ENCODE measurements at regions not wholly inside any gene's neighbourhood (a gene's known extent, or its start where the extent isn't known, plus 50 kb on each side); places are given as distances from the start of the nearest gene placed in this dataset.
A peak's percentile ranks its signal among the peaks of the same experiment; 100 is the strongest.

DNA sequence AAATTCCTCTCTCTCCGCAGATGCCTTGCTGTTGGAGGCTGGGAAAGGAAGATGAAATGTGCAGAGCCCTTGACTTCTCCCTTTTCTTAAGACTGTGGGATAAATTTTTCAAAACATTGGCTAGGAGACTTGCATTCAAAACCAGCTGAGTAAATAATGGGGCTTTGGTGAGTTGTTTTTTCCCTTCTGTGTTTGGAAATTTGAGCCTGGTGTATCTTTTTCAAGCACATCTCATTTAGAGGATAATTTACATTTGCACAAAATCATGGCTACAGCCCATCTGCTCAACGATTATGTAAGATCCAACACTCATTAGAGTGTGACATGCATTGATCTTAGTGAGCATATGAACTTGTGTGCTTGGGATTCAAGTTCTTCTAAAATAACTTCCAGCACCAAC, 112.1 kb upstream of the ATP8B1 start:
- in situ Hi-C loops (cut with MboI; ENCODE audit: low pct_unique_long_range_greater_than_20kb, low sequenced_read_pairs, unreplicated experiment): no loop called here
- DNase-seq (ENCODE audit: low spot score): no peak

DNA sequence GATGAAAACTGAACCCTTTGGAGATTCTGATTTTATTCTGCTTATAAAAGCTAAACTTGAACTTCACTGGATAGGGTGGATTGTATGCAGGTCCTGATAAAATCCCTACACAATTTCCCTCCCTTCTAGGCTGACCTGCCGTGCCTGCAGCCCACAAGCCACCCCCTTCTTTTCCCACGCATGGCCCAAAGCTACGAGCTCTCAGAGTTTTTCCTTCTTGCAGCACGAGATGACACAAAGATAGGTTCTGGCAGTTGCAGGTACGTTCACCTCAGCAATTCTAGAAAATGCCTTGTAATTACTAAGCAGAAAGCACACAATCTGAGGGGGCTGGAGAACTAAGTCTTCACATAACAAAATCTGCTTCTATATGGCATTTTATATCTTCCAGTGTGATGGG, 110.6 kb upstream of the ATP8B1 start:
- DNase-seq (ENCODE audit: low spot score): no peak
- in situ Hi-C loops (cut with MboI; ENCODE audit: low pct_unique_long_range_greater_than_20kb, low sequenced_read_pairs, unreplicated experiment): no loop called here

More for the DNA sequence above, 112.1 kb upstream of the ATP8B1 start:
- TF ChIP-seq, protein P1, sequence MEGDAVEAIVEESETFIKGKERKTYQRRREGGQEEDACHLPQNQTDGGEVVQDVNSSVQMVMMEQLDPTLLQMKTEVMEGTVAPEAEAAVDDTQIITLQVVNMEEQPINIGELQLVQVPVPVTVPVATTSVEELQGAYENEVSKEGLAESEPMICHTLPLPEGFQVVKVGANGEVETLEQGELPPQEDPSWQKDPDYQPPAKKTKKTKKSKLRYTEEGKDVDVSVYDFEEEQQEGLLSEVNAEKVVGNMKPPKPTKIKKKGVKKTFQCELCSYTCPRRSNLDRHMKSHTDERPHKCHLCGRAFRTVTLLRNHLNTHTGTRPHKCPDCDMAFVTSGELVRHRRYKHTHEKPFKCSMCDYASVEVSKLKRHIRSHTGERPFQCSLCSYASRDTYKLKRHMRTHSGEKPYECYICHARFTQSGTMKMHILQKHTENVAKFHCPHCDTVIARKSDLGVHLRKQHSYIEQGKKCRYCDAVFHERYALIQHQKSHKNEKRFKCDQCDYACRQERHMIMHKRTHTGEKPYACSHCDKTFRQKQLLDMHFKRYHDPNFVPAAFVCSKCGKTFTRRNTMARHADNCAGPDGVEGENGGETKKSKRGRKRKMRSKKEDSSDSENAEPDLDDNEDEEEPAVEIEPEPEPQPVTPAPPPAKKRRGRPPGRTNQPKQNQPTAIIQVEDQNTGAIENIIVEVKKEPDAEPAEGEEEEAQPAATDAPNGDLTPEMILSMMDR (IDR thresholded peaks at IDR 0.05; ENCODE audit: extremely low read depth, insufficient read depth, missing control alignments): no peak

DNA sequence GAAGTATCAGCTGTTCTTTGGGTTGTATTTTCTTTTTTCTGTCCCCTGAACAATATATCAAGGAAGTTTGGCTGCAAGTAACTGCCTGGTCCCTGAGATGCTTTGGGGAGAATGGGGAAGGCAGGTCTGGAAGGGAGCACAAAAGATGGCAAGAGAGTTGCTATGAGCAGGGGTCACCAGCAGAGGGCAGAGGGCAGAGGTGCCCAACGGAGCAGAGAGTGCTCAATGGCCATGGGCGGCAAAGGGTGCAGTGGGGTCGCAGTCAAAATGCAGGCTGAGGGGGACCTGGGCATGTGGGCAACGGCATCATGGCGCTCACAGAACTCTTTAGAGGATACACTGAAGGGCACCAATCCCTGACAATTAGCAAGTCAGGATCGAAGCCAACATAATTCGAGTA, 107.7 kb upstream of the ATP8B1 start:
- TF ChIP-seq, protein P1 (IDR thresholded peaks at IDR 0.05; ENCODE audit: extremely low read depth, insufficient read depth, missing control alignments): peak; percentile 58
- in situ Hi-C loops (cut with MboI; ENCODE audit: low pct_unique_long_range_greater_than_20kb, low sequenced_read_pairs, unreplicated experiment): no loop called here
- peak; percentile 25 for DNase-seq (ENCODE audit: low spot score)

More for the DNA sequence above, 110.6 kb upstream of the ATP8B1 start:
- TF ChIP-seq, protein P1 (IDR thresholded peaks at IDR 0.05; ENCODE audit: extremely low read depth, insufficient read depth, missing control alignments): no peak

DNA sequence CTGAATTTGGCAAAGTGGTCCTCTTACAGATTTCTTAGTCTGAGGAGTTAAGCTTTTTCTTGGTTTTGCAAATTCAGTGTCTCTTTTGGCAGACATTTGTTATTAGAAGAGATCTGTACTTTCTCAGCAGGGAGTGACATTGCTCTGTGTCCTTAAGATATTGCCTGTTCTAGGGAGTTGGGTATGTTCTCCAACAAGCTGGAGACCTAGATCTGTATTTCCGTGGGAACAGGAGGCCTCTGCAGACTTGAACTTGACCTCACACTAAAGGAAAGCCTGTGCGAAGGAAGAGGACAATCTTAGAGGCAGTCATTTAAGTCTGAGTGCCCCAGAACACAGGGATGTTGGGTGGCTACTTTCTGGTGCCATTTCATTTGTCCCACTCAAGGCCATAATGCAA, 107.0 kb upstream of the ATP8B1 start:
- TF ChIP-seq, protein P1 (IDR thresholded peaks at IDR 0.05; ENCODE audit: extremely low read depth, insufficient read depth, missing control alignments): no peak
- in situ Hi-C loops (cut with MboI; ENCODE audit: low pct_unique_long_range_greater_than_20kb, low sequenced_read_pairs, unreplicated experiment): no loop called here

DNA sequence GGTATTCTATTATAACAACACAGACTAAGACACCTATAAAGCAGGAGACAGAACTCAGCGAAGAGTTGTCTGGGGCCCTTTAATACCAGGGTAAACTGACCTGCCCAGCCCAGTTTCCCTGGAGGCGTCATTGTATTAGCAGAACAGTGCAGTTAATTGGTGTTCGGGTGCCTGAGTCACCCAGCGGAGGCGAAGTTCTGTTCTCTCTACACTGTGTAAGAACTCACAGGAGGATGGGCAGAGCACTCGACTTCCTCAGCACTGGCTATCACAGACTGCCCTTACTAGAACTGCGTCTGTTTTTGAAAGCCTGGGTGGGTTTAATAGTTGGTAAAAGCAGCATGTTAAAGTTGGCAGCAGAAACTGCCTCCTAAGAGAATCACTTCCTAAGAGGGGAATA, 106.5 kb upstream of the ATP8B1 start:
- TF ChIP-seq, protein P1 (IDR thresholded peaks at IDR 0.05; ENCODE audit: extremely low read depth, insufficient read depth, missing control alignments): no peak
- no peak for DNase-seq (ENCODE audit: low spot score)
- in situ Hi-C loops (cut with MboI; ENCODE audit: low pct_unique_long_range_greater_than_20kb, low sequenced_read_pairs, unreplicated experiment): no loop called here

More for the DNA sequence above, 107.0 kb upstream of the ATP8B1 start:
- DNase-seq (ENCODE audit: low spot score): no peak

DNA sequence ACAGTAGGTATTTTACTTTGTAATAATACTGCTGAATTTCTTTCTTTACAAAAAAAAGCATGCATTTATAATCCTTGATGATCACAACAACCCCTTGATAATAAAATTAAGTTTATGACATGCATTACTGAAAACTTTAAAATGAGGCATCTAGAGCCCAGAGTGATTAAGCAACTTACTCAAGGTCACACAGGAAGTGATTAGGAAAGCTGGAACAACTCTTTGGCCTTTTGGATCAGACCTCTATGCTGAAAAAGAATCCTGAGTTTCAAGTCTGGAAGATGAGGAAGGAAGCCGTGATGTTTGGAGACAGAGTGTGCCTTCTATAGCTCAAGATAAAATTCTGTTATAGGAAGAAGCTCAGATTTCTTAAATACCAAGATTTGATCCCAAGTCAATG, 105.0 kb upstream of the ATP8B1 start:
- no peak for DNase-seq (ENCODE audit: low spot score)
- TF ChIP-seq, protein P1 (IDR thresholded peaks at IDR 0.05; ENCODE audit: extremely low read depth, insufficient read depth, missing control alignments): no peak
- in situ Hi-C loops (cut with MboI; ENCODE audit: low pct_unique_long_range_greater_than_20kb, low sequenced_read_pairs, unreplicated experiment): no loop called here

DNA sequence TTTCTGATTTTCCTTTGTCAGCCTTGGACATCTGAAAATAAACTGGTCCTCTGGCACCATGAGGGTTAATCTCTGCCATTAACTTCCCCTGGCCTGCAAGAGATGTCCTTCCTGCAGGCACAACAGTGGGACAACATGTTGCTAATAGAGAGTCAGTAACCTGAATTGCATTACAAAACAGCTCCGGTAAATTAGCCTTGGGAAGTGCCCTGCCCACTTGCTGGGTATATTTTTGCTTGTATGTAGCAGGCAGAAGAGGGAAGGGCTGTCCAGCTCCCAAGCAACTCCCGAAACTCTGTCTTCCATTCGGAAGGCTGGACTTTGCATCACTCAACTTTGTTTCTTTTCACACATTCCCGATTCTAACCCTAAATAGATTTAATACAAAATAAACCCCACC, 104.4 kb upstream of the ATP8B1 start:
- TF ChIP-seq, protein P1 (IDR thresholded peaks at IDR 0.05; ENCODE audit: extremely low read depth, insufficient read depth, missing control alignments): no peak
- in situ Hi-C loops (cut with MboI; ENCODE audit: low pct_unique_long_range_greater_than_20kb, low sequenced_read_pairs, unreplicated experiment): no loop called here
- DNase-seq (ENCODE audit: low spot score): no peak

All from GM13977 (cell line).